ENCODE measurements at regions not wholly inside any gene's neighbourhood (a gene's known extent, or its start where the extent isn't known, plus 50 kb on each side); places are given as distances from the start of the nearest gene placed in this dataset.
"Not testable (repeated sequence)": the region's sequence is repeated elsewhere in the genome, so short reads cannot be mapped to it uniquely, and the experiment has no call there.

DNA sequence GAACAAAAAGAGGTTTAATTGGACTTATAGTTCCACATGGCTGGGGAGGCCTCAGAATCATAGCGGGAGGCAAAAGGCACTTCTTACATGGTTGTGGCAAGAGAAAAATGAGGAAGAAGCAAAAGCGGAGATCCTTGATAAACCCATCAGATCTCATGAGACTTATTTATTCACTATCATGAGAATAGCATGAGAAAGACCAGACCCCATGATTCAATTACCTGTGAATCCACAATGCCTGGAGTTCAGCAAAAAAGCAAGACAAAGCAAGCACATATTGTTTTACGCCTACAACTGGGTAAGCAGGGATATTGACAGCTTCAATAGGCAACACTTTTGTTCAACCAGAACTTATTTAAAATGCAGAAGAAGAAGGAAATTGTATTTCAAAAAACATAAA, 218.2 kb downstream of the RPL10L start:
- TF ChIP-seq ZFX (IDR thresholded peaks at IDR 0.05; ENCODE audit: borderline replicate concordance) (no peak), CTCF (IDR thresholded peaks at IDR 0.05) (no peak)
- H3K27ac ChIP-seq: no peak overlapping the region

GRCh38 chr14:46432516-46432915, 219.1 kb downstream of the RPL10L start:
- no peak for TF ChIP-seq ZFX (IDR thresholded peaks at IDR 0.05; ENCODE audit: borderline replicate concordance)
- TF ChIP-seq CTCF (IDR thresholded peaks at IDR 0.05): no peak
- H3K27ac ChIP-seq: no peak overlapping the region

DNA sequence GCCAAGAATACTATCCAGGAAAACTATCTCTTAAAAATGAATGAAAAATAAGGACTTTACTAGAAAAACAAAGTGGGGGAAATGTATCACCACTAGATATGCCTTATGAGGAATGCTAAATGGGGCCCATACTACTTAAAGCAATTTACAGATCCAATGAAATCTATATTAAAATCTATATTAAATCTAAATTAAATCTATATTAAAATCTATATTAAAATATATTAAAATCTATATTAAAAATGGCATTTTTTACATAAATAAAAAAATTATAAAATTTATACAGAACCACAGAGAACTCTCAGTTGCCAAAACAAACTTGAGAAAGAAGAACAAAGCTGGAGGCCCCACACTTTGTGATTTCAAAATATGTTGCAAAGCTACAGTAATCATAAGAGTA, 234.5 kb downstream of the RPL10L start:
- TF ChIP-seq CTCF (IDR thresholded peaks at IDR 0.05) (no peak), ZFX (IDR thresholded peaks at IDR 0.05; ENCODE audit: borderline replicate concordance) (no peak)
- H3K27ac ChIP-seq: no peak overlapping the region

DNA sequence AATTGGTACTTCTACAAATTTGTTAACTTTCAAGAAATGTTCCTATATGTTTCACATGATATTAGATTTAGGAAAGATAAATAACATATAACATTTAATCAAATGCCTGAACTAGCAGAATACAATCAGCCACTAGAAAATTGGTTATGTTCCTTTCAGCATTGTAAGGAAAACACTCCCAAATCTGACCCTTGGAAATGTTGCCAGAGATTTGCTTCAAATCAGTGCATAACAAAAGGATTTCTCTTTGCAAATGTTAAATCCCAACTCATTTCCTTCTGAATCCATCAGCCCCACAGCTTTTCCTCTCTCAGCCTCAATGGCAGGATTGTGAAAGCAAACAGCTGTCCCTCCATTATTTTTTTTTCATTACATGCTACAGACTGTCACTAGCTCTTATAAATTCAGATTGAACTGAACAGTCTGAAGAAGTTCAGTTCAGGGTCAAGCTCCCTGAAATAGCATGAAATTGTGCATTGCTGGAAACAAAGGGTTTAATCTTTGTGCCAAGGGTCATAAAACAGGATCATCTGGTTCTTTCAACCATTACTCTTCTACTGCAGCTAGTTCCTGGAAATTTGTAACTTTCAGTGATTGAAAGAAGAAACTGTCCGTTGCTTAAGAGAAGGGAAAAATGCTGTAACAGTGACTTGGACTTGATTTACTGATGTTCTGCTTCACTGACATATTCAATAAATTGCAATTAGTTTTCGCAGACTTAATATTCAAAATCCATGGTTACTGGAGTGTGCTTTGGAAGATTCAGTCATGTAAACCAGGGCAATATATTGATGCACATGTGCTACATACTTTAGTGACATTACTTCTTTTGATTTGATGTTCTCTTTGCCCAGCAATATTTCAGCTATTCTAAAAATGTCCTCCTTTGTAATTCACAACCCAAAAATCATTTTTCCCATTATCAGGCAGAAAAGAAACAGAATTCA, 246.4 kb downstream of the RPL10L start:
- H3K27ac ChIP-seq: no peak overlapping the region
- TF ChIP-seq CTCF (IDR thresholded peaks at IDR 0.05): no peak

DNA sequence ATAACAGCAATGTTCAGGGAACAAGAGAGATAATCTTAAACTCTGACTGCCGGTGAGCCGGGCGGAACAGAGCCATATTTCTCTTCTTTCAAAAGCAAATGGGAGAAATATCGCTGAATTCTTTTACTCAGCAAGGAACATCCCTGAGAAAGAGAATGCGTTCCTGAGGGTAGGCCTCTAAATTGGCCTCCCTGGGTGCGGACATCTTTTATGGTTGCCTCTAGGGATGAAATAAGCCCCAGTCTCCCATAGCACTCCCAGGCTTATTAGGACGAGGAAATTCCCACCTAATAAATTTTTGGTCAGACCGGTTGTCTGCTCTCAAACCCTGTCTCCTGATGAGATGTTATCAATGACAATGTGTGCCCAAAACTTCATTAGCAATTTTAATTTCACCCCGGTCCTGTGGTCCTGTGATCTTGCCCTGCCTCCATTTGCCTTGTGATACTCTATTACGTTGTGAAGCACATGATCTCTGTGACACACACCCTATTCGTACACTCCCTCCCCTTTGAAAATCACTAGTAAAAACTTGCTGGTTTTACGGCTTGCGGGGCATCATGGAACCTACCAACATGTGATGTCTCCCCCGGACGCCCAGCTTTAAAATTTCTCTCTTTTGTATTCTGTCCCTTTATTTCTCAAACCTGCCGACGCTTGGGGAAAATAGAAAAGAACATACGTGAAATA, 249.4 kb downstream of the RPL10L start:
- not testable (repeated sequence) for H3K27ac ChIP-seq

DNA sequence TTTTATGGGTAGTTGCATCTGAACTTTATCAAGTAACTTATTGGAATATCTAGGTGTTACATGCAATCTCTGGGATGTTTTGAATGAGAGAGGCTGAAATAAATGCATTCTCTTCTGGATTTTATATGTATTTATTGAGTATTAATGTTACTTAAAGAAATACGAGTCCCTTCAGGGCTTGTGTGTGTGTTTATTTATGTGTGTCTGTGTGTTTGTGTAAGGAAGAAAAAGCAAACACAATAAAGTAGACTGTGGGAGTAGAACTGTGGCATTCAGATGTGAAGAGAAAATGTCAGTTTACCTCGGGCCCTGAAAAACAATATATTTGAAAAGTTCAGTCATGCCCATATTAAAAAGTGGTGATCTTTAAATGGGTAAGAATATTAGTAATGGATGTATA, 250.5 kb downstream of the RPL10L start:
- TF ChIP-seq ZFX (IDR thresholded peaks at IDR 0.05; ENCODE audit: borderline replicate concordance) (no peak), CTCF (IDR thresholded peaks at IDR 0.05) (no peak)
- H3K27ac ChIP-seq: peak overlapping the region; percentile 16; the same call in 1 of the 2 replicates

- no peak overlapping the region for H3K27ac ChIP-seq
- TF ChIP-seq CTCF (IDR thresholded peaks at IDR 0.05): no peak
- TF ChIP-seq ZFX (IDR thresholded peaks at IDR 0.05; ENCODE audit: borderline replicate concordance): no peak
These were observed 252.5 kb downstream of the RPL10L start for GRCh38 chr14:46399049-46399448.
